ENCODE measurements at regions not wholly inside any gene's neighbourhood (a gene's known extent, or its start where the extent isn't known, plus 50 kb on each side); places are given as distances from the start of the nearest gene placed in this dataset.

GRCh38 chr1:234670967-234671626, 61.1 kb upstream of the IRF2BP2 start (continued):
- TF ChIP-seq SRSF4 (IDR thresholded peaks at IDR 0.05; ENCODE audit: low read depth, low read length, poor library complexity, severe bottlenecking) (no peak), ZNF367 (CRISPR knock-in tag; IDR thresholded peaks at IDR 0.05; ENCODE audit: borderline replicate concordance) (no peak), ZNF782 (CRISPR knock-in tag; IDR thresholded peaks at IDR 0.05; ENCODE audit: borderline replicate concordance) (no peak), IKZF4 (CRISPR knock-in tag; IDR thresholded peaks at IDR 0.05; ENCODE audit: borderline replicate concordance, low read depth, not compliant biosample characterization) (no peak), ZNF232 (CRISPR knock-in tag; IDR thresholded peaks at IDR 0.05; ENCODE audit: borderline replicate concordance) (no peak), ZNF607 (CRISPR knock-in tag; IDR thresholded peaks at IDR 0.05; ENCODE audit: borderline replicate concordance) (no peak), ARID2 (CRISPR knock-in tag; IDR thresholded peaks at IDR 0.05; ENCODE audit: borderline replicate concordance) (no peak), SMAD3 (CRISPR knock-in tag; IDR thresholded peaks at IDR 0.05) (no peak), BORCS8-MEF2B (CRISPR knock-in tag; IDR thresholded peaks at IDR 0.05) (no peak), ZNF644 (CRISPR knock-in tag; IDR thresholded peaks at IDR 0.05; ENCODE audit: low read depth) (0 out of 2 replicates have a peak, but pooled peaks have one; percentile 45), SP4 (CRISPR knock-in tag; IDR thresholded peaks at IDR 0.05) (no peak), AHDC1 (CRISPR knock-in tag; IDR thresholded peaks at IDR 0.05; ENCODE audit: borderline replicate concordance) (no peak), ZNF761 (CRISPR knock-in tag; conservative IDR thresholded peaks at IDR 0.05) (no peak), TFAP4 (IDR thresholded peaks at IDR 0.05; ENCODE audit: borderline replicate concordance, low read depth) (no peak), YY1 (IDR thresholded peaks at IDR 0.05; ENCODE audit: insufficient read depth, insufficient replicate concordance, low read depth, low read length) (no peak), SMC3 (IDR thresholded peaks at IDR 0.05; ENCODE audit: low read length) (peak; percentile 27; the same call in 1 of the 2 replicates), THYN1 (CRISPR knock-in tag; IDR thresholded peaks at IDR 0.05; ENCODE audit: borderline replicate concordance, low read depth) (no peak), NR2F6 (IDR thresholded peaks at IDR 0.05) (no peak), NR2F6 (CRISPR knock-in tag; IDR thresholded peaks at IDR 0.05) (0 out of 2 replicates have a peak, but pooled peaks have one; percentile 25), ISL2 (CRISPR knock-in tag; IDR thresholded peaks at IDR 0.05) (no peak), ZNF589 (CRISPR knock-in tag; conservative IDR thresholded peaks at IDR 0.05) (no peak), ZNF431 (CRISPR knock-in tag; IDR thresholded peaks at IDR 0.05; ENCODE audit: borderline replicate concordance, low read depth) (no peak), ZNF768 (CRISPR knock-in tag; IDR thresholded peaks at IDR 0.05) (no peak)
